Esophagus muscularis mucosa (tissue), 3 donors: ENCODE measurements at regions not wholly inside any gene's neighbourhood (a gene's known extent, or its start where the extent isn't known, plus 50 kb on each side); places are given as distances from the start of the nearest gene placed in this dataset.

Source experiments
- CTCF ChIP-seq, 3 experiments: fragments of 200-600 bp in 2 of 3; fragments of 450-650 bp in 1 of 3; sonication (generic) in 2 of 3; IDR thresholded peaks; one replicate each; pipeline ENCODE4 v1.5.1; 2017 to 2019; ENCODE audit warnings: antibody characterized with exemption in 3 of 3, mild to moderate bottlenecking in 2 of 3, moderate library complexity in 1 of 3
- EP300 ChIP-seq: sonication (generic); formaldehyde crosslinking; IDR thresholded peaks from one replicate; pipeline ENCODE4 v1.6.1; 2017; ENCODE audit warnings: antibody characterized with exemption

- TF ChIP-seq EP300, result no peak
- no peak for TF ChIP-seq CTCF (IDR thresholded peaks at IDR 0.05)
These were observed 91.6 kb downstream of the EDN3 start for GRCh38 chr20:59391975-59392374.
